Activated T-helper 17 cell treated with anti-CD3 and anti-CD28 coated beads, Interleukin-2, amount 50 U/mL, for 72 hours (primary cell): ENCODE measurements at regions not wholly inside any gene's neighbourhood (a gene's known extent, or its start where the extent isn't known, plus 50 kb on each side); places are given as distances from the start of the nearest gene placed in this dataset.
A peak's percentile ranks its signal among the peaks of the same experiment; 100 is the strongest.

Source experiments
- ATAC-seq: fragments of 150-1000 bp; cut with Tn5 transposase; replicated peaks from 2 replicates; pipeline ENCODE4 v1.10.0; 2021; ENCODE audit warnings: mild to moderate bottlenecking, moderate library complexity
- H3K27ac Mint-ChIP-seq: one replicate; pipeline ENCODE4 v1.8.0; 2022; ENCODE audit warnings: mixed read lengths
- H3K27me3 Mint-ChIP-seq: one replicate; pipeline ENCODE4 v1.8.0; 2022; ENCODE audit warnings: mixed read lengths
- H3K36me3 Mint-ChIP-seq: one replicate; pipeline ENCODE4 v1.8.0; 2022; ENCODE audit warnings: low read depth, mild to moderate bottlenecking, mixed read lengths
- H3K4me1 Mint-ChIP-seq: one replicate; pipeline ENCODE4 v1.8.0; 2022; ENCODE audit warnings: mixed read lengths
- H3K4me3 Mint-ChIP-seq: one replicate; pipeline ENCODE4 v1.8.0; 2022; ENCODE audit warnings: mild to moderate bottlenecking, mixed read lengths
- H3K9me3 Mint-ChIP-seq: one replicate; pipeline ENCODE4 v1.8.0; 2022; ENCODE audit warnings: mixed read lengths

- H3K36me3 Mint-ChIP-seq: no peaks in the 10 kb centered on the region
- no peak overlapping the region for H3K27ac Mint-ChIP-seq
- H3K9me3 Mint-ChIP-seq: peaks cover 9% of the 10 kb centered on the region
- H3K4me3 Mint-ChIP-seq: no peak overlapping the region
- H3K4me1 Mint-ChIP-seq: peaks cover 12% of the 10 kb centered on the region
- ATAC-seq: no peak
- H3K27me3 Mint-ChIP-seq: peaks cover 10% of the 10 kb centered on the region
These were observed 437.9 kb downstream of the MATN1 start for GRCh38 chr1:30285501-30285932.

- no peak overlapping the region for H3K27ac Mint-ChIP-seq
- peaks cover 4% of the 10 kb centered on the region for H3K27me3 Mint-ChIP-seq
- no peaks in the 10 kb centered on the region for H3K36me3 Mint-ChIP-seq
- H3K4me3 Mint-ChIP-seq: no peak overlapping the region
- no peak for ATAC-seq
- H3K9me3 Mint-ChIP-seq: peaks cover 9% of the 10 kb centered on the region
- peaks cover 12% of the 10 kb centered on the region for H3K4me1 Mint-ChIP-seq
These were observed 438.5 kb downstream of the MATN1 start for GRCh38 chr1:30284728-30285475.

DNA sequence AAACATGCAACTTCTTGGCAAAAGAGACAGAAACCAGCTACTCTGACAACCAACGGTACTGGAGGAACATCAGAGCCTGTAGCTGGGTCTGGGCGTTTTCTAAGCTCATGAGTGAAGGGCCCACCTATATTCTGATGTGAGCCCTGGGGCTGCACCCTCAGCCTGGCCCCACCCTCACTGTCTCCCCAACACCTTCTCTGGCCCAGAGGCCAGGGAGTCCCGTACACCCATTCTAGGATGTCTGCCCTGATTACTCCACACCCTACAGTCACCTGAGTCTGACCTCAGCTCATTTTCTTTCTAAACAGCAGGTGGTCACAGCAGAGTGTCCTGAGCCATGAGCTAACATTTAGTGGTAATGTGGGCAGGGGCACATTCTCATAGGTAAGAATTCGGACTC, 439.2 kb downstream of the MATN1 start:
- no peak overlapping the region for H3K4me3 Mint-ChIP-seq
- no peak for ATAC-seq
- peaks cover 9% of the 10 kb centered on the region for H3K9me3 Mint-ChIP-seq
- no peaks in the 10 kb centered on the region for H3K36me3 Mint-ChIP-seq
- peaks cover 3% of the 10 kb centered on the region for H3K27me3 Mint-ChIP-seq
- no peak overlapping the region for H3K27ac Mint-ChIP-seq
- H3K4me1 Mint-ChIP-seq: peaks cover 12% of the 10 kb centered on the region

DNA sequence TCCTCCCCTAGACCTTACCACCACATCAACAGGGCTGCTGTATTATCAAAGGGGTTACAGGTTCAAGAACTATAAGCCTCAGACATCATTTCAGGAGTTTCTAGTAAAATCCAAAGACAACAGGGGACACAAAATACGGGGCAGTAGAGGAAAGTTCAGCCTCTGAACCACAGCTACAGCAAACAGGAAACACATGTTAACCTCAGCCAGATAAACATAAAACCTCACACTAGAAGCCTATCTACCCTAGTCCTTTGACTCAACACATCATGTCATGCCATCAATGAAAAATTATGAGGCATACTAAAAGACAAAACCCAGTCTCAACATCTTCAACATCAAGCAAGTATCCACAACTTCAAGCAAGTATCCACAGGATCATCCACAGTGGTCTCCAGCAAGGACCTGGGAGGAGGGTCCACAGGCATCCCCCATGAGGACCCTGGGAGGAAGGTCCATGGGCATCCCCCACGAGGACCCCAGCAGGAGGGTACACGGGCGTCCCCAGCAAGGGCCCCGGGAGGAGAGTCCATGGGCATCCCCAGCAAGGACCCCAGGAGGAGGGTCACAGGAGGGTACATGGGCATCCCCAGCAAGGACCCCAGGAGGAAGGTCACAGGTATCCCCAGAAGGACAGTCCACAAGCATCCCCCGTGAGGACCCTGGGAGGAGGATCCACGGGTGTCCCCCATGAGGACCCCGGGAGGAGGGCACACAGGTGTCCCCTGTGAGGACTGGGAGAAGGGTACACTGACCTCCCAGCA, 440.0 kb downstream of the MATN1 start:
- Mint-ChIP-seq H3K9me3 (peaks cover 9% of the 10 kb centered on the region), H3K4me1 (peaks cover 12% of the 10 kb centered on the region), H3K36me3 (no peaks in the 10 kb centered on the region), H3K27me3 (peaks cover 2% of the 10 kb centered on the region), H3K27ac (no peak overlapping the region), H3K4me3 (peak overlapping the region; percentile 4)
- peak; percentile 87 for ATAC-seq

DNA sequence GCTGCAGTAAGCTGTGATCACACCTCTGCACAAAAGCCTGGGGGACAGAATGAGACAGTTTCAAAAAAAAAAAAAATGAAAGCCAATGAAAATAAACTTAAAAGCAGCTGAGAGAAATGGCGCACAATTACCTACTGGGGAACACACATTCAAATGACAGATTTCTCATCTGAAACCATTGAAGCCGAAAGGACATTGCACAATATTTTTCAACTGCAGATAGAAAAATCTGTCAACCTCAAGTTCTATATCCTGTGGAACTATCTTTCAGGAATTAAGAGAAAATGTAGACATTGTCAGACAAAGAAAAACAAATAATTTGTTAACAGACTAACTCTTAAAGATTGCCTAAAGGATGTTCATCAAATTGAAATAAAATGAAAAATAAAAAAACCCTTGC, 442.8 kb downstream of the MATN1 start:
- peaks cover 9% of the 10 kb centered on the region for H3K9me3 Mint-ChIP-seq
- ATAC-seq: no peak

DNA sequence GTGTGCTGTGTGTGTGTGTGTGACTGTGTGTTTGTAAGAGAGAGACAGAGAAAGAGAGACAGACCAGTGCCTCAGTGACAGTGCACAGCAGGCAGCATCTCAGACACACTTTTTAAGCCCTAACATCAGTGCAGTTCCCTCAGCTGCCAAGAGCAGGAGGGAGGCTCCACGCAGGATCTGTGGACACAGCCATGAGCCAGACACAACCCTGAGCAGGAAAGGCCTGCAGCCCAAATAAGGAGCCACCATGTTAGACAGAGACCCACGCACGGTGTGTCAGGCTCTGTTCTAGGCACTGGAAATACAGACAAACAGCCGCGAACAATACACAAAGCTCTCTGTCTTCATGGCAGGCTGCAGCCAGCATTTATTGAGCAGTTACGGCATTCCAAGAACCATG, 445.5 kb downstream of the MATN1 start:
- no peaks in the 10 kb centered on the region for H3K9me3 Mint-ChIP-seq
- H3K27ac Mint-ChIP-seq: no peak overlapping the region
- H3K4me1 Mint-ChIP-seq: peaks cover 6% of the 10 kb centered on the region

More for the DNA sequence above, 442.8 kb downstream of the MATN1 start:
- no peak overlapping the region for H3K27ac Mint-ChIP-seq
- H3K4me1 Mint-ChIP-seq: peaks cover 12% of the 10 kb centered on the region
- no peaks in the 10 kb centered on the region for H3K27me3 Mint-ChIP-seq
- H3K36me3 Mint-ChIP-seq: no peaks in the 10 kb centered on the region
- H3K4me3 Mint-ChIP-seq: no peak overlapping the region

DNA sequence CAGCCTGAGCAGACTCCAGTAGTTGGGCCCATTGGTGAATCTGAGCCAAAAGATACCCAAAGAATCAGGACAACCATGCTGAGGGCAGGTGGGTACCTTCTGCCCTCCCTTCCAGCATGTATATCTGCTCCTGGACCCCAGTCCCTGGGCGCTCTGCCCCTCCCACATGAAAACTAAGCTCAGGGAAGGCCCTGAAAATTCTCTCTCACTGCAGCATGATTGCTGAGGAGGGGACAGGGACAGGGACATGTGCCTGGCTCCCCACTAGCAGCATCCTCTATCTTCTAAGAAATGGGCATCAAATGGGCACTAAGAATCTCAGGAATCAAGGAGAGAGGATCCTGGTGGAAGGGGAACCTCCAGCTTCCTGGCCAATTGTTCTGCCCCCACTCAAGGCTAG, 446.0 kb downstream of the MATN1 start:
- Mint-ChIP-seq H3K36me3 (no peaks in the 10 kb centered on the region), H3K4me1 (peaks cover 3% of the 10 kb centered on the region), H3K4me3 (no peak overlapping the region), H3K9me3 (no peaks in the 10 kb centered on the region), H3K27ac (no peak overlapping the region), H3K27me3 (peaks cover 2% of the 10 kb centered on the region)
- no peak for ATAC-seq

More for the DNA sequence above, 445.5 kb downstream of the MATN1 start:
- ATAC-seq: no peak
- Mint-ChIP-seq H3K4me3 (no peak overlapping the region), H3K36me3 (no peaks in the 10 kb centered on the region), H3K27me3 (no peaks in the 10 kb centered on the region)

DNA sequence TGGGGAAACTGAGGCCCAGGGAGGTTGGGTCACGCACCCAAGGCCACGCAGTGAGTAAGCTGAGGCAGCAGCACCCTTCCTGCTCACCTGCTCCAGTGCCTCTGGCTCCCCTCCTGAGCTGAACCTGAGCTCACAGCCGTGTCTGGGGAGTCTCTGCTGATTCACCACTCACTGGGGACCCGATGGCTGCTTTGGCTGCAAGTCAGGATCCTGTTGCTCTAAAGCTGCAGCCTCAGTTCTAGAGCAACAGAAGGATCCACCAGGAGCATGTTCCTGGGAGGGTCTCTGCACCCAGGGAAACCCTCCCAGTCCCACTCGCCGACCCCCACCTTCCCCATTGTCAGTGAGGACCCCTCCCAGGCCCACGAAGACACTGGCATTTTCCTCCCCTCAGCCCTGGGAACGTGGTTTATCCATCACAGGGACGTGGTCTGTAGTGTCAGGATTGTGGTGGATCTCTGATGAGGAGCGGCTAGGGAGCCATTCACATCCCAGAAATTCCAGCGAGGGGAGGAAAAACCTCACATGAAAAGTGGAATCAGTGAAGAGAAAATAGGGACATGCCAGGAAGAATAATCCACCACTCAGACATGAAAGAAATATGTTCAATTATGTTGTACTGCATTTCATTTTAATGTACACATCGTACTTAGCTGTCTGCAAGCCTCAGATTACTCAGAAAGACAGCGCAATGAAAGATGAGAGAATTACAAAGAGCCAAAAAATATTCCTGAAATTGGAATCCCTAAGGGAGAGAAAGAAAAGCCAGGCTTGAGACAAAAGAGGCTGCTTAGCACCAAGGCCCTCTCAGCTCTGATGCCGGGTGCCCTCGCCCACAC, 447.2 kb downstream of the MATN1 start:
- H3K9me3 Mint-ChIP-seq: no peaks in the 10 kb centered on the region
- peaks cover 3% of the 10 kb centered on the region for H3K27me3 Mint-ChIP-seq
- H3K4me1 Mint-ChIP-seq: no peaks in the 10 kb centered on the region
- H3K4me3 Mint-ChIP-seq: no peak overlapping the region
- H3K36me3 Mint-ChIP-seq: no peaks in the 10 kb centered on the region
- H3K27ac Mint-ChIP-seq: no peak overlapping the region
- no peak for ATAC-seq

DNA sequence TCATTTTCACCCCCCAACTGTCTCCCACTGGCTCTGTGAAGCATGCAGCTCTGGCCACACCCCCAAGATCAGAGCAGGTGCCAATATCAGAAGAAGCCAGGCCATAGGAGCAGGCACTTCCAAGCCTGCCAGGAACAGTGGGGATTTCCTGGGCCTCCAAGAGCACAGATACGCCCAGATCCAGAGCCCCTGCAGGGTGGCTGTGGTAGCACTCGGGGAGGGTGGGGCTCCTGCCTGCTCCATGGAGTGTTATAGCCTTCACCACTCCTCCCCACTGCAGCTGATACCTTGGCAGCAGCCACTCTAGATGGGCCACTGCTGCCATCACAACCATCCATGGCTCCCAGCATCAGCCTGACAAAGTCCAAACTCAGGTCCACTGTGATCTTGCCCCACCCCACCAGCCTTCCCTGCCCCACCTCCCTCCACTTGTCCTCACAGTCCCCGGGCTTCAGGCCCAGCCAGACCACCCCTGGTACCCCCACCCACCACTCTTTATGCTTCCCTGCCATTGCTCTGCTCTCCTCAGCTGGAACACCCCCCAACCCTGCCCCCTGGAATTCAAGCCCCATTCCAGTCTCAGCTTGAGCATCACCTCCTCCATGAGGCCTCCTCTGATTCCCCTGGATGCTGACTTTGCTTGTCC, 448.3 kb downstream of the MATN1 start:
- Mint-ChIP-seq H3K9me3 (no peaks in the 10 kb centered on the region), H3K4me3 (no peak overlapping the region), H3K36me3 (no peaks in the 10 kb centered on the region), H3K27me3 (peaks cover 3% of the 10 kb centered on the region), H3K4me1 (no peaks in the 10 kb centered on the region), H3K27ac (no peak overlapping the region)
- ATAC-seq: no peak

- no peak for ATAC-seq
- H3K4me3 Mint-ChIP-seq: no peak overlapping the region
- H3K4me1 Mint-ChIP-seq: no peaks in the 10 kb centered on the region
- H3K36me3 Mint-ChIP-seq: no peaks in the 10 kb centered on the region
- H3K9me3 Mint-ChIP-seq: no peaks in the 10 kb centered on the region
- no peak overlapping the region for H3K27ac Mint-ChIP-seq
- H3K27me3 Mint-ChIP-seq: peaks cover 7% of the 10 kb centered on the region
These were observed 449.0 kb downstream of the MATN1 start for GRCh38 chr1:30274173-30274970.

DNA sequence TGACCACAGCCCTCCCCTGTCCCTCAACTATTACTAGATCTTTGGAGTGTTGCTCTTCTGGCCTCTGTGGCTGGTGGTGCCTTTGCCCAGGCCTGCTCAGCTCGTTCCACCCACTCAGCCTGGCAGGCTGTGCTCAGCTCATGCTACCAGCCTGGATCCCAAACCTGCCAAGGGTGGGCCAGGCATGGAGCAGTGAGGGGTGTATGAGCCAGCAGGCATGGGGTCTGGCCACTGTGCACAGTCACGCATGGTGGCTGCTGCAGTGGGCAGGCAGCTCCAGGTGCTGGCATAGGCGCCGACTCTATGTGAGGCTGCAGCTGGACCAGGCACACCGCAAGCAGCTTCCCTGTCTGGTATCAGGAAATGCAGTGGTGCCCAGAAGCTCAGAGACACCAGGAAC, 449.9 kb downstream of the MATN1 start:
- H3K4me3 Mint-ChIP-seq: no peak overlapping the region
- H3K27me3 Mint-ChIP-seq: peaks cover 7% of the 10 kb centered on the region
- no peaks in the 10 kb centered on the region for H3K36me3 Mint-ChIP-seq
- no peak for ATAC-seq
- no peak overlapping the region for H3K27ac Mint-ChIP-seq
- H3K9me3 Mint-ChIP-seq: no peaks in the 10 kb centered on the region
- no peaks in the 10 kb centered on the region for H3K4me1 Mint-ChIP-seq

- H3K27me3 Mint-ChIP-seq: peaks cover 10% of the 10 kb centered on the region
- no peaks in the 10 kb centered on the region for H3K4me1 Mint-ChIP-seq
- no peak overlapping the region for H3K27ac Mint-ChIP-seq
- H3K36me3 Mint-ChIP-seq: no peaks in the 10 kb centered on the region
- H3K4me3 Mint-ChIP-seq: no peak overlapping the region
- ATAC-seq: no peak
- H3K9me3 Mint-ChIP-seq: no peaks in the 10 kb centered on the region
These were observed 450.4 kb downstream of the MATN1 start for GRCh38 chr1:30273021-30273325.

DNA sequence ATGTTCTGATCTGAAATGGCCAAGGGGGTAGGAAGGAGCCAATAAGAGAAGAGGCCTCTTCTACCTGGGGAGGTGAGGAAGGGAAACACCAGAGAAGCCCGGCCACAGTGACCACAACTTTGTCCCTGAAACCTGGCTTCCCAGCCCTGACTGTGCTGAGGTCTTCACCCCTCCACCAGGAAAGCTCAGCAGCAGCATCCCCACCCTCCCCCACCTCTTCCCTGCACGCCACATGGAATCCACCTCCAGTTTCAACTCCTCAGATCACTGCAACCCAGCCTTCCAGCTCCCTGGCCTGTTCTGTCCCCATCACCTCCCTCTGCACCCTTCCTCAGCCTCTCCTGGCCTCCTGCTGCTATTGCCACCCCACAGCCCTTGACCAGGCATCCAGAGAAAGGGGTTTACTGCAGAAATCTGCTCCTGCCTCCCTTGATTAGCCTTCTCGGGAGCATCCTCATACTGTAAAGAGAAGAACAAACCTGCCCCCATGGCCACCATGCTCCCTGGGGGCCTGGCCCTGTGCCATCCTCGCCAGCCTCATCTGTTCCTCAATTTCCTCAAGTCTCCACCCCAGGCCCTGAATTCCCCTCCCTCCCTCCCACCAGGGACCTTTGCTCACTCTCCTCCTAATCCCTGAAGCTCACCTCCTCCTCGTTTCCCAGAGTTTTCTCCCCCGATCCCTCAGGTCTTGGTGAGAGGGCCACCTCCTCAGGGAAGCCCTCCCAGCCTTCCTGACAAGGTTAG, 450.9 kb downstream of the MATN1 start:
- H3K4me1 Mint-ChIP-seq: no peaks in the 10 kb centered on the region
- H3K9me3 Mint-ChIP-seq: no peaks in the 10 kb centered on the region
- no peaks in the 10 kb centered on the region for H3K36me3 Mint-ChIP-seq
- H3K4me3 Mint-ChIP-seq: no peak overlapping the region
- peaks cover 12% of the 10 kb centered on the region for H3K27me3 Mint-ChIP-seq
- no peak overlapping the region for H3K27ac Mint-ChIP-seq
- no peak for ATAC-seq
